Fibroblast of lung (primary cell): ENCODE measurements at regions not wholly inside any gene's neighbourhood (a gene's known extent, or its start where the extent isn't known, plus 50 kb on each side); places are given as distances from the start of the nearest gene placed in this dataset.

Experiments used
- DNase-seq, 2 donors: peaks; one replicate each; pipeline versions ENCODE4 v3.0.0 to v3.0.0-alpha.2; 2010; ENCODE audit warnings: low read depth in 2 of 2
- H2AFZ ChIP-seq: 2 replicates; pipeline ENCODE4 v1.5.1; 2012; ENCODE audit warnings: low read length, control low read depth, inconsistent platforms
- H3K27ac ChIP-seq: 2 replicates; pipeline ENCODE4 v1.5.1; 2011; ENCODE audit warnings: low read length, control low read depth; ENCODE audit not compliant: insufficient read depth
- H3K27me3 ChIP-seq: 2 replicates; pipeline ENCODE4 v1.5.1; 2011; ENCODE audit warnings: mild to moderate bottlenecking, low read length; ENCODE audit not compliant: control insufficient read depth, insufficient read depth
- H3K36me3 ChIP-seq: 2 replicates; pipeline ENCODE4 v1.5.1; 2011; ENCODE audit warnings: low read length; ENCODE audit not compliant: control insufficient read depth, insufficient read depth
- H3K4me1 ChIP-seq: 2 replicates; pipeline ENCODE4 v1.5.1; 2011; ENCODE audit warnings: low read length; ENCODE audit not compliant: control insufficient read depth, insufficient read depth; ENCODE audit errors: extremely low read depth
- H3K4me2 ChIP-seq: 2 replicates; pipeline ENCODE4 v1.5.1; 2011; ENCODE audit warnings: low read length, control low read depth; ENCODE audit not compliant: insufficient read depth; ENCODE audit errors: extremely low read depth
- H3K4me3 ChIP-seq, 4 experiments: fragments of 200-600 bp in 1 of 4; sonication (generic) in 1 of 4; replicated peaks in 1 of 4; 2 replicates each; pipeline ENCODE4 v1.5.1; 2011 to 2016; ENCODE audit warnings: low read length in 4 of 4, low read depth in 3 of 4, mild to moderate bottlenecking in 3 of 4, control low read depth in 2 of 4, inconsistent platforms in 1 of 4, mixed read lengths in 1 of 4; ENCODE audit not compliant: insufficient read depth in 1 of 4; ENCODE audit errors: control extremely low read depth in 1 of 4
- H3K79me2 ChIP-seq: 2 replicates; pipeline ENCODE4 v1.5.1; 2012; ENCODE audit warnings: mild to moderate bottlenecking, low read length, inconsistent platforms; ENCODE audit not compliant: control insufficient read depth, insufficient read depth
- H3K9ac ChIP-seq: 2 replicates; pipeline ENCODE4 v1.5.1; 2011; ENCODE audit warnings: mild to moderate bottlenecking, low read length, control low read depth; ENCODE audit not compliant: insufficient read depth
- H3K9me3 ChIP-seq: 2 replicates; pipeline ENCODE4 v1.5.1; 2012; ENCODE audit warnings: low read depth, low read length; ENCODE audit not compliant: control insufficient read depth, insufficient read depth
- H4K20me1 ChIP-seq: 2 replicates; pipeline ENCODE4 v1.5.1; 2011; ENCODE audit warnings: low read length; ENCODE audit not compliant: control insufficient read depth, insufficient read depth; ENCODE audit errors: extremely low read depth
- EZH2 ChIP-seq: IDR thresholded peaks from 2 replicates; pipeline ENCODE4 v1.5.1; 2012; ENCODE audit warnings: low read length, control low read depth, mild to moderate bottlenecking; ENCODE audit errors: missing control alignments
- TF ChIP-seq, protein P1 (sequence below), 2 donors: IDR thresholded peaks in 1 of 2; conservative IDR thresholded peaks in 1 of 2; 1 replicate in 1 of 2; 2 replicates in 1 of 2; pipeline ENCODE4 v1.5.1; 2011 to 2012; ENCODE audit warnings: low read length in 2 of 2, control low read depth in 1 of 2, inconsistent platforms in 1 of 2, low read depth in 1 of 2, mild to moderate bottlenecking in 1 of 2

DNA sequence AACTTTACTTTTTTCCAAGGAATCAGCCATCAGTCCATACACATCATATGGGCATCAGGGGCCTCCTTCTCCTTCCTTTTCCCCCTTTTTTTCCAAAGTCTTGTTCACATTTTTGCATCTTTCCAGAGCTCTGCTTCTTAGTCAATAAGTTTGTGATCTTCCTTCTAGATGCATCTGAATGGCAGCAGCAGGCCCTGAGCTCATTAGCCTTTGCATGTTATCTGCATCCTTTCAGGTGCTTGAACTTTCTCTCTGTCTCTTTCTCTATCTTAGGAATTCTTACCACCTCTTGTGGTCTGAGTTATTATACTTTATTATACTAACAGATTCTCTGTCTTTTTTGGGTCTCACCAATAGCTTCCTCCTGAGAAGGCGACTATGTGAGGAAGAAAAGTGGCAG, 312.4 kb upstream of the FANCL start:
- no peaks in the 10 kb centered on the region for H3K4me1 ChIP-seq
- no peaks in the 10 kb centered on the region for H3K27me3 ChIP-seq
- no peak for DNase-seq
- no peaks in the 10 kb centered on the region for H3K36me3 ChIP-seq
- H3K4me3 ChIP-seq: no peak overlapping the region
- TF ChIP-seq, protein P1, sequence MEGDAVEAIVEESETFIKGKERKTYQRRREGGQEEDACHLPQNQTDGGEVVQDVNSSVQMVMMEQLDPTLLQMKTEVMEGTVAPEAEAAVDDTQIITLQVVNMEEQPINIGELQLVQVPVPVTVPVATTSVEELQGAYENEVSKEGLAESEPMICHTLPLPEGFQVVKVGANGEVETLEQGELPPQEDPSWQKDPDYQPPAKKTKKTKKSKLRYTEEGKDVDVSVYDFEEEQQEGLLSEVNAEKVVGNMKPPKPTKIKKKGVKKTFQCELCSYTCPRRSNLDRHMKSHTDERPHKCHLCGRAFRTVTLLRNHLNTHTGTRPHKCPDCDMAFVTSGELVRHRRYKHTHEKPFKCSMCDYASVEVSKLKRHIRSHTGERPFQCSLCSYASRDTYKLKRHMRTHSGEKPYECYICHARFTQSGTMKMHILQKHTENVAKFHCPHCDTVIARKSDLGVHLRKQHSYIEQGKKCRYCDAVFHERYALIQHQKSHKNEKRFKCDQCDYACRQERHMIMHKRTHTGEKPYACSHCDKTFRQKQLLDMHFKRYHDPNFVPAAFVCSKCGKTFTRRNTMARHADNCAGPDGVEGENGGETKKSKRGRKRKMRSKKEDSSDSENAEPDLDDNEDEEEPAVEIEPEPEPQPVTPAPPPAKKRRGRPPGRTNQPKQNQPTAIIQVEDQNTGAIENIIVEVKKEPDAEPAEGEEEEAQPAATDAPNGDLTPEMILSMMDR (conservative IDR thresholded peaks at IDR 0.05 in 1 of 2, IDR thresholded peaks at IDR 0.05 in 1 of 2; ENCODE audit: low read depth in 1 of 2, low read length in 2 of 2): no peak
- TF ChIP-seq EZH2: no peak
- no peaks in the 10 kb centered on the region for H3K9me3 ChIP-seq
- H4K20me1 ChIP-seq: no peaks in the 10 kb centered on the region
- H3K9ac ChIP-seq: no peak overlapping the region
- H3K27ac ChIP-seq: no peak overlapping the region
- no peak overlapping the region for H3K4me2 ChIP-seq
- no peak overlapping the region for H2AFZ ChIP-seq
- H3K79me2 ChIP-seq: no peaks in the 10 kb centered on the region

DNA sequence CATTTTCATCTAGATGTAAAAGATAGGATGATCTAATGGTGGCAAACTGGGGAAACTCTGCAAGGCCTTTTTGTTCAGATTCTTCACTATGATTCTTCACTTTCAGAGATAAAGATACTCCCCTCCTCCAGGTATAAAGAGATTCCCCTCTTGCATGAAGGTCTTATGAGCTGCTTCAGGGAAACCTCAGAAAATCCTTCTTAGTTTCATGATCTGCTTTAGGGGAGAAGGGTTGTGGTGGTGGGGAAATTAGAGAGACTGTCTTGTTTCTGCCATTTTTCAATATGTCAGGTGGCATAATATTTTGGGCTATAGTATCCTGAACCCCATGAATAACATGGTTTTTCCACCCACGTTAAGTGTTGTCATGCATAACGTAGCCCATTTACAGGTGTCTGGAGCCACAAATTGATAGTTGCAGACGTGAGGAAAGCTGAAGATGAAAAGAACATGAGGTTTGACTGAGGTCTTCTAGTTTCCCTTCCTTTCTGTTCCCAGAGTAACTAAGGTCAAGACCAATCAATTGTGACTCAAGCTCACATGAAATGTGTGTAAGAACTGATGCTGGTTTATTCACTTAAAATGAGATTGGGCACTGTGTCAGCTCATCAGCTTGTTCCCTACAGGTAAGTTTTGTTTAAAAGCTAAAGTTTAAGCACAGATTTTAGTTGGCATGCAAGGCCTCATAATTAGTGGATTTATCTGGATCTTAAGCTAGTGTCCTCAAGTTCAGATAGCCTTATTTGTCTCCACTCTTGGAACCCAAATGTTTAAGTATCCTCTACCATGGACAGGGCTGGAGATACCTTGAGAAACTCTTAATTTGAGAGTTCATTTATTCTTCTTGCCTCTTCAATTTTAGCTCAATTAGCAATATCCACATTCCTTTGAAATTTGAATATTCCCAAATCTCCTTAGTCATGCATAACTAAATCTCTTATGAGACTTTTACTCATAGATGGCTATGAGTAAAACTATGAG, 304.5 kb upstream of the FANCL start:
- H3K4me1 ChIP-seq: no peaks in the 10 kb centered on the region
- H3K79me2 ChIP-seq: no peaks in the 10 kb centered on the region
- H3K27ac ChIP-seq: no peak overlapping the region
- no peaks in the 10 kb centered on the region for H4K20me1 ChIP-seq
- H3K4me2 ChIP-seq: no peak overlapping the region
- no peak overlapping the region for H2AFZ ChIP-seq
- no peak overlapping the region for H3K9ac ChIP-seq
- H3K4me3 ChIP-seq: no peak overlapping the region
- no peaks in the 10 kb centered on the region for H3K36me3 ChIP-seq
- H3K27me3 ChIP-seq: no peaks in the 10 kb centered on the region
- TF ChIP-seq, protein P1 (conservative IDR thresholded peaks at IDR 0.05 in 1 of 2, IDR thresholded peaks at IDR 0.05 in 1 of 2; ENCODE audit: low read depth in 1 of 2, low read length in 2 of 2): no peak
- no peak for TF ChIP-seq EZH2
- H3K9me3 ChIP-seq: no peaks in the 10 kb centered on the region
- no peak for DNase-seq

DNA sequence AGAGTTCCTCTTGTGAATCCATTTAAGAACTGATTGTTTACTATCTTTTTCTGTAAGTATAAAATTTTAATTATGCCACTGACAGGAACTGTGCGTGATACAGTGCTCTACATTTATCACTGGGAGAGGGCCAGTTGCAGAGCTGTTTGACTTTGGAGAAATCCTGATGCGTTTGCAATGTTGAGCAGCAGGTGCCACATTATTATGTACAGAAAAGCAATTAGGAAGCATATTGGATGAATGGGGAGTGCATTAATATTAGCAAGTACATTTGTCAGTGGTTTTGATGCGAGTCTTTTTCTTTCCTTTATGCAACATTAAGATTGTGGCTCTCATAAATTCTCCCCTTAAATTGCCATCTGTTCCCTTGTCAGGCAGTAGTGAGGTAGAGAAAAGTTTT, 302.3 kb upstream of the FANCL start:
- H3K36me3 ChIP-seq: no peaks in the 10 kb centered on the region
- H3K4me1 ChIP-seq: no peaks in the 10 kb centered on the region
- no peaks in the 10 kb centered on the region for H4K20me1 ChIP-seq
- H3K9ac ChIP-seq: no peak overlapping the region
- H3K4me3 ChIP-seq: no peak overlapping the region
- H3K27me3 ChIP-seq: no peaks in the 10 kb centered on the region
- TF ChIP-seq, protein P1 (conservative IDR thresholded peaks at IDR 0.05 in 1 of 2, IDR thresholded peaks at IDR 0.05 in 1 of 2; ENCODE audit: low read depth in 1 of 2, low read length in 2 of 2): no peak
- no peaks in the 10 kb centered on the region for H3K79me2 ChIP-seq
- no peak for DNase-seq
- no peaks in the 10 kb centered on the region for H3K9me3 ChIP-seq
- H3K4me2 ChIP-seq: no peak overlapping the region
- no peak overlapping the region for H3K27ac ChIP-seq
- H2AFZ ChIP-seq: no peak overlapping the region
